ENCODE measurements at regions not wholly inside any gene's neighbourhood (a gene's known extent, or its start where the extent isn't known, plus 50 kb on each side); places are given as distances from the start of the nearest gene placed in this dataset.
"Not testable (repeated sequence)": the region's sequence is repeated elsewhere in the genome, so short reads cannot be mapped to it uniquely, and the experiment has no call there.

GRCh38 chr11:34728609-34729008, 107.7 kb downstream of the EHF start:
- H3K4me1 Mint-ChIP-seq (ENCODE audit: unreplicated experiment): peaks cover 3% of the 10 kb centered on the region
- no peak overlapping the region for H3K27ac Mint-ChIP-seq
- H3K4me3 Mint-ChIP-seq: no peak overlapping the region
- H3K9me3 Mint-ChIP-seq: peaks cover 1% of the 10 kb centered on the region
- H3K36me3 Mint-ChIP-seq: peaks cover 30% of the 10 kb centered on the region
- TF ChIP-seq CTCF (conservative IDR thresholded peaks at IDR 0.05): no peak
- no peak for DNase-seq (ENCODE audit: extremely low spot score, unreplicated experiment)
- H3K27me3 Mint-ChIP-seq: no peaks in the 10 kb centered on the region

GRCh38 chr11:34727228-34727737, 106.4 kb downstream of the EHF start:
- TF ChIP-seq CTCF (conservative IDR thresholded peaks at IDR 0.05): no peak
- no peak for DNase-seq (ENCODE audit: extremely low spot score, unreplicated experiment)
- Mint-ChIP-seq H3K9me3 (peaks cover 9% of the 10 kb centered on the region), H3K4me1 (ENCODE audit: unreplicated experiment) (peaks cover 3% of the 10 kb centered on the region), H3K27ac (no peak overlapping the region), H3K36me3 (peaks cover 37% of the 10 kb centered on the region), H3K27me3 (no peaks in the 10 kb centered on the region), H3K4me3 (no peak overlapping the region)

- H3K27me3 Mint-ChIP-seq: no peaks in the 10 kb centered on the region
- H3K27ac Mint-ChIP-seq: no peak overlapping the region
- peaks cover 9% of the 10 kb centered on the region for H3K9me3 Mint-ChIP-seq
- no peak for TF ChIP-seq CTCF (conservative IDR thresholded peaks at IDR 0.05)
- no peak overlapping the region for H3K4me3 Mint-ChIP-seq
- peaks cover 24% of the 10 kb centered on the region for H3K36me3 Mint-ChIP-seq
- no peak for DNase-seq (ENCODE audit: extremely low spot score, unreplicated experiment)
- no peaks in the 10 kb centered on the region for H3K4me1 Mint-ChIP-seq (ENCODE audit: unreplicated experiment)
Observed at GRCh38 chr11:34724973-34725372, 104.1 kb downstream of the EHF start.

- Mint-ChIP-seq H3K27ac (no peak overlapping the region), H3K9me3 (peaks cover 9% of the 10 kb centered on the region), H3K27me3 (no peaks in the 10 kb centered on the region), H3K4me3 (no peak overlapping the region), H3K4me1 (ENCODE audit: unreplicated experiment) (no peaks in the 10 kb centered on the region), H3K36me3 (peaks cover 15% of the 10 kb centered on the region)
- no peak for TF ChIP-seq CTCF (conservative IDR thresholded peaks at IDR 0.05)
- DNase-seq (ENCODE audit: extremely low spot score, unreplicated experiment): no peak
Observed at GRCh38 chr11:34721646-34722045, 100.8 kb downstream of the EHF start.

GRCh38 chr11:34719303-34719848, 98.5 kb downstream of the EHF start:
- peaks cover 22% of the 10 kb centered on the region for H3K36me3 Mint-ChIP-seq
- no peak for DNase-seq (ENCODE audit: extremely low spot score, unreplicated experiment)
- TF ChIP-seq CTCF (conservative IDR thresholded peaks at IDR 0.05): no peak
- no peaks in the 10 kb centered on the region for H3K4me1 Mint-ChIP-seq (ENCODE audit: unreplicated experiment)
- H3K27me3 Mint-ChIP-seq: no peaks in the 10 kb centered on the region
- peaks cover 9% of the 10 kb centered on the region for H3K9me3 Mint-ChIP-seq
- H3K27ac Mint-ChIP-seq: no peak overlapping the region
- no peak overlapping the region for H3K4me3 Mint-ChIP-seq

- not testable (repeated sequence) for H3K4me1 Mint-ChIP-seq (ENCODE audit: unreplicated experiment); H3K27me3 Mint-ChIP-seq; H3K9me3 Mint-ChIP-seq; H3K27ac Mint-ChIP-seq; H3K4me3 Mint-ChIP-seq; DNase-seq (ENCODE audit: extremely low spot score, unreplicated experiment)
- H3K36me3 Mint-ChIP-seq: peaks cover 41% of the 10 kb centered on the region
Observed at GRCh38 chr11:34713631-34714030, 92.7 kb downstream of the EHF start.
